ENCODE measurements at regions not wholly inside any gene's neighbourhood (a gene's known extent, or its start where the extent isn't known, plus 50 kb on each side); places are given as distances from the start of the nearest gene placed in this dataset.

- no peak overlapping the region for H2BK20ac ChIP-seq (ENCODE audit: low read depth, low read length)
- no peak for TF ChIP-seq BHLHE40 (IDR thresholded peaks at IDR 0.05; ENCODE audit: low read depth, low read length)
- CTCF ChIA-PET = no interaction called here
- no peak overlapping the region for H4K91ac ChIP-seq (ENCODE audit: insufficient read depth, low read depth, low read length)
- intact Hi-C loops (cut with micrococcal nuclease) (no loop called here), dilution Hi-C loops (cut with HindIII; ENCODE audit: low sequenced_read_pairs, unreplicated experiment) (no loop called here), in situ Hi-C loops (cut with MboI; ENCODE audit: low sequenced_read_pairs) (no loop called here)
- H3K4me2 ChIP-seq (ENCODE audit: low read depth, low read length) = no peak overlapping the region
- BruUV-seq (replicated peaks) = no TSS peak
- no peak overlapping the region for H3K4ac ChIP-seq (ENCODE audit: low read depth, low read length)
- H3K4me1 ChIP-seq (ENCODE audit: control insufficient read depth, insufficient read depth, low read length) = no peaks in the 10 kb centered on the region
- H4K20me1 ChIP-seq (ENCODE audit: insufficient read depth, low read length) = no peaks in the 10 kb centered on the region
- no CpG with 5 or more reads among the region's 1 CpG for WGBS, 2 experiments (ENCODE audit: extremely low coverage in 2 of 2, insufficient read length in 1 of 2)
- POLR2A ChIA-PET (ENCODE audit: unreplicated experiment) = no interaction called here
- no peak overlapping the region for H3K23ac ChIP-seq (ENCODE audit: low read depth, low read length)
- H3K9me1 ChIP-seq (ENCODE audit: insufficient read depth, low read length) = no peaks in the 10 kb centered on the region
- no peaks in the 10 kb centered on the region for H3K79me1 ChIP-seq (ENCODE audit: low read depth in 1 of 2, low read length in 2 of 2)
- H2AFZ ChIP-seq (replicated peaks; ENCODE audit: low read length, poor library complexity) = no peak overlapping the region
- H3K56ac ChIP-seq (ENCODE audit: extremely low read depth, insufficient read depth, low read length) = no peak overlapping the region
- H3K27ac ChIP-seq (ENCODE audit: insufficient read depth, low read length) = no peak overlapping the region
- no peak overlapping the region for H4K5ac ChIP-seq (ENCODE audit: low read depth, low read length)
- H2BK120ac ChIP-seq (ENCODE audit: low read depth, low read length) = no peak overlapping the region
- H2BK5ac ChIP-seq (ENCODE audit: low read depth, low read length, poor library complexity, severe bottlenecking) = no peak overlapping the region
- no peak overlapping the region for H3K18ac ChIP-seq (ENCODE audit: low read depth, low read length)
- H3K9me3 ChIP-seq (ENCODE audit: control insufficient read depth, insufficient read depth, low read length) = peaks cover 5% of the 10 kb centered on the region; the same call in 1 of the 2 replicates
- ATAC-seq (ENCODE audit: low read depth) (no peak), DNase-seq (no peak)
- no peaks in the 10 kb centered on the region for H3K36me3 ChIP-seq (ENCODE audit: control insufficient read depth, insufficient read depth, low read length)
- peaks cover 2% of the 10 kb centered on the region; the same call in 1 of the 2 replicates for H3K27me3 ChIP-seq (ENCODE audit: control insufficient read depth, insufficient read depth, low read length)
- no peak overlapping the region for H2AK9ac ChIP-seq (replicated peaks; ENCODE audit: low read depth, low read length, poor library complexity)
- H3K14ac ChIP-seq (replicated peaks; ENCODE audit: low read depth, low read length) = no peak overlapping the region
- no peak overlapping the region for H2AK5ac ChIP-seq (ENCODE audit: low read depth, low read length)
- H3K4me3 ChIP-seq (ENCODE audit: insufficient read depth, low read depth, low read length) = no peak overlapping the region
- no peak overlapping the region for H4K8ac ChIP-seq (ENCODE audit: low read depth in 2 of 2, low read length in 2 of 2)
- no peak overlapping the region for H2BK15ac ChIP-seq (ENCODE audit: low read depth, low read length)
- H3K9ac ChIP-seq (ENCODE audit: low read depth, low read length) = no peak overlapping the region
Measured at GRCh38 chr11:112440518-112440917, 179.9 kb upstream of the PLET1 start.
